HG03571 (cell line): ENCODE measurements at regions not wholly inside any gene's neighbourhood (a gene's known extent, or its start where the extent isn't known, plus 50 kb on each side); places are given as distances from the start of the nearest gene placed in this dataset.

Experiments used
- ATAC-seq: cut with Tn5 transposase; IDR thresholded peaks from one replicate; pipeline ENCODE4 v1.9.1; 2021; ENCODE audit not compliant: unreplicated experiment

DNA sequence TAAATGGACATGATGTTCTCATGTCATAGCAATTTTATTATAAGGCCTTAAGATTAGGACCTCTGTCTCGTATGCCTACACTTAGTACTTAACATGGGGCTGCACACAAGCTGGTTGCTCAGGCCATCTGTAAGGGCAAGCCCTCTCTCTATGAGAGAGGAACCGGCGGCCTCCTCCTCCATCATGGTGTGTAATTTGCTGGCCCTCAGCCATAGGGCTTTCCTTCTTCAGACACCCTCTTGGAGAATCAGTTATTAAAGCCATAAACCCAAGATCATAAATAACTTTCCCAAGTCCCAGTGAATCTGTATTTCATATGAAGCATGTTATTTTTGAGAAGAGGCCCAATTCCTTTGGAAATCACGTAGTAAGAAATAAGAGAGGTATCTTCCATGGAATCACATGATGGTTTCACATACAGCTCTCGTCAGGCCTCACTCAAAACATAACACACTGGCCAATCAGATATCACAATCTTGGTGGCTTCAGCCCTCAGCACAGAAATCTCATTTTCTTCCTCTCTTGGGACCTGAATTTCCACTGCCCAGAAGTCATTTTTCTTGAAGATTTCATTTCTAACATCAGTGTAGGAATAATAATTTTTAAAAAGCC lies 92.6 kb downstream of the RDH14 start:
- ATAC-seq = no peak

DNA sequence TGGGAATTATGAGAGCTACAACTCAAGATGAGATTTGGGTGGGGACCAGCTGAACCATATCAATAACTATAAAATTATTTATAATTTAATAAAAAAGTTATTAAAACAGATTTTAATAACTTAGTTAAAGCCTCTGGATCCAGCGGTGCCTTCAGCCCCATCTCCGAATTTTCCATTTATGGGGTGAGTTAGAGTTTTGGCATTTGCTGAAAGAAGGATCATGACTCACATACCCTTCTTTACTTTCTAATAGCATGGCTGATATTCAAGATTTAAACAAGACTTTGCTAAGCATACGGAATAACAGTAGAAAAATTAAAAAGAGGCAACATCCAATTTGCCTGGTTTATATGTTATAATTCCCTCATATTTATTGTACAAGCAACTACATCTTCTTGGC lies 94.5 kb downstream of the RDH14 start:
- ATAC-seq = no peak

- ATAC-seq = no peak
Observed at GRCh38 chr2:18464913-18465312, 95.5 kb downstream of the RDH14 start.

- ATAC-seq = no peak
Observed at GRCh38 chr2:18456026-18456425, 104.4 kb downstream of the RDH14 start.

- no peak for ATAC-seq
Observed at GRCh38 chr2:18455236-18455862, 105.1 kb downstream of the RDH14 start.

DNA sequence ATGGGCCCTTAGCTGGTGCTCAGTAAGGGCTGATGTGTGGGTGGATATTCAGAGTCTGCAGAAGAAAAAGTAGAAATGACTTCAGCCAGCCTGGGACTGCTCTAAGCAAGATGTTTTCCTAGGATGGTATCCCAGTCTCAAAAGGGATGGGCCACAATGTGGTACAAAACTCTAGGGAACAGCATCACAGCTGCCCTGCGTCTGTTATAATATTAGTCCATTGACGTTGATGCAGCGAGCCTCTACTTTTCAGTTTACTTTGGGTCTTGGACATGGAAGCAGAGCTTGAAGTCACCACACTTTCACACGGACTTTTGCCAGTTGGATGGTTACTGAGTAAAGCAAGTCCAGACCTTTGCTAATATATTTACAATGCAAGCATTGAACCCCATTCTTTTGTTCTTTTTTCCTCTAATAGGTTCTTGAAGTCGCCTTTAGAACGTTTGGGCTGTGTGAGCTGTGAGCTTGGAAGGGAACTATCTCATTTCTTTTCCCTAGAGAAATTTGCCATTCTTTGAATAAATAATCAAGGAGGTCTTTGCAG lies 105.7 kb downstream of the RDH14 start:
- no peak for ATAC-seq

GRCh38 chr2:18446715-18447114 lies 113.7 kb downstream of the RDH14 start:
- ATAC-seq = no peak

DNA sequence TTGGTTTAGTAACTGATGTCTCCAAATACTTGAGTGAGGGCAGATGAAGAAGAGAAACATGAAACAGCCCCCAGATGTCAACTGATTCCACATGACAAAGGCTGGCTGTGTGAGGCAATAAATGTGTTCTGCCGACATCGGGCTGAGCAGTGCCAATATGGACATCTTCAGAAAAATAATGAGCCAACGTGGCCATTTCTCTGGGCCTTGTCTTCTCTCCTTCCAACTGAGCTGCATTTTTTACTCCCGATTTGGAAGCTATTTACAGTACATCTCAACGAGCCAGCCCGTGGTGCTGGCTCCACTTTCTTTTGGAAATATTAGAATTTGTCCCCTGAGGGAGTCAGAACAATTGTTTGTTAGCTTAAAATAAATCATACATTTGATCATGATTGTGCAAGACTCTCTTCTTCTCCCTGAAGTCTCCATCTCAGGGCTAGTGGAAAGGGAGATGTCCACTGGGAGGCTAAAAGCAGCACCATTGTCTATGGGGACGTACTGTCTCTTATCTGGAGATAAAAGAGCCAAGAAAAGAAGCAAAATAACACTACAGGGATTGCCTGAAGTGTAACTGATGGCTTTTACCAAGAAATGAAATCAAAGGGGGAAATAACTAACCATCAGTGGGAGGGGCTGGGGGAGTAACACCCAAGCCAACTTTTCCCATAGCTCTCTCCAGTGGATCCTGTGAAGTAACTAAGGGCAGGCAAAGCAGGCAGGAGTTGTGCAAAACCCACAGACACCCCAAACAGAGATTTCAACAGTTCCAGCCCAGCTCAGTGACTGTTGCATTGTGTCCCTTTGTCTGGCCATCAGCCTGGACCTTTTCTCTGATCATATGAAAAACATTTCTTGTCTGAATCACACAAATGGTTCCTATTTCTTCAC lies 114.8 kb downstream of the RDH14 start:
- no peak for ATAC-seq

DNA sequence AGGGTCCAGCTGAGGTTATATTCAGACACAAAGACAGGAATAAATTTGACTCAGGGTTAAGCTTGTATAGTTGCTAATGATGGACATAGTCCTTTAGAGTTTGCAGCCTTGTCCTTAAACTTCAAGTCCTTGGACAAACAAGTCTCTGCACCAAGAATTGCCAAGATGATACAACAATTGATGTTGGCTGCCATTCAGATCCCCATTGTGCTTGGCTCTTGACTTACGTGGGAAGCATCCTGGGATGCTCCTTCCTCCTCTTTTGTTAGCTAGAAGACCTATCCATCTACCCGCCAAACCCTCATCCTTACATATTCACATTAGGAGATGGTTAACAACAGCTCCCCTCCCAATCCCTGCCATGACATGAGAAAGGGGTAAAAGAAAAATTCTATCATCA lies 115.6 kb downstream of the RDH14 start:
- ATAC-seq = no peak

GRCh38 chr2:18441583-18441982 lies 118.9 kb downstream of the RDH14 start:
- ATAC-seq = no peak

DNA sequence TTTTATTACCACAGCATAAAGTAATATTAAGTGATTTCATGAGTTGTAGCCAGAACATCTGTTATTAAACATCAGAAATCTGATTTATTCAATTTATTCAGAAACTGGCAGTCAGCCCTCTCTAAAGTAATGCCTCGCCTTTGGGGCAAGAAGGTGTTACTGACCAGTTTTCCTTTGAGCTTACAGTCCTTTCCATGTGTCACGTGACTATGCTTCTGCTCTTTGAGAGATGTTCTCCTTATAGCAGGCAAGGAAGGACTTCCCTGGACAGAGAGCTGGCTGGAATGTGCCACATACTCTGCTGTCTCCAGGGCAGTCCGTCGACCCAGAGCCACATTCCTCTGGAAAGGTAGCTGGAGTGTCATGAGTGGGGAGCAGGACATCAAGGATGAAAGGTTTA lies 119.7 kb downstream of the RDH14 start:
- no peak for ATAC-seq

- ATAC-seq = no peak
Observed at GRCh38 chr2:18440141-18440661, 120.3 kb downstream of the RDH14 start.

DNA sequence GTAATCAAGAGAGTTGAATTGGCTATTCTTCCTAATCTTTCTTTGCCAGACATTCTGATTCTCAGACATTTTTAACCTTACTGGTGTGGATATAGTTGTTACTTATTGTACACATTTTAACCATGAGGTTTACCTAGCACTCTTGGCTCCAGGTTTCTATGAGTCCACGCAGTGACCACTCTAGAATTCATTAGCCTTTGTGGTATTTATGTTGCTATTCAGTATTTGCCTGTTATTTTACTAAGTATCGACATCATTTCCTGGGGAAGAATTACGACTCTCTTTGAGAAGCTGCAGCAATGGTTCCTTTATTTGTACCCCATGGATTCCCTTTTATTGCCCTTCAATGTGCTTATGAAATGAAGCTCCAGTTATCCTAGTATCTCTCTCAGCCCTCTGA lies 120.7 kb downstream of the RDH14 start:
- ATAC-seq = no peak

DNA sequence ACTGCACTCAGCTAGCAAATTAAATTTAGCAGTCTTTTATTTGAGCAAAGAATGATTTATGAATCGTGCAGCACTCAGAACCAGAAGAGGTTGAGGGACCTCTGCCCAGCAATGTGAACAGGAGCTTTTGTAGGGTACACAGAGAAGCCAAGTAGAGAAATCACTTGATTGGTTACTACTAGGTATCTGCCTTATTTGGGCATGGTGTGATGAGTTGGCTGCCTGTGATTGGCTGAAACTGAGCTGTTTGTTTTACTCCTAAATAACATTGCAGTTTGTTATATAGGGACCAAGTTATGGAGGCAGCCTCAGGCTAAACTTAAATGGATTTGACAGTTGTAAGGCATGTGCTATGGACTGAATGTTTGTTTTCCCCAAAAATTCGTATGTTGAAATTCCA lies 122.5 kb downstream of the RDH14 start:
- ATAC-seq = no peak

- ATAC-seq = no peak
Observed at GRCh38 chr2:18436503-18437005, 123.9 kb downstream of the RDH14 start.

GRCh38 chr2:18435426-18436037 lies 124.9 kb downstream of the RDH14 start:
- no peak for ATAC-seq

- no peak for ATAC-seq
Observed at GRCh38 chr2:18433872-18434271, 126.6 kb downstream of the RDH14 start.

GRCh38 chr2:18432999-18433398 lies 127.5 kb downstream of the RDH14 start:
- ATAC-seq = no peak

- no peak for ATAC-seq
Observed at GRCh38 chr2:18430996-18431748, 129.3 kb downstream of the RDH14 start.

DNA sequence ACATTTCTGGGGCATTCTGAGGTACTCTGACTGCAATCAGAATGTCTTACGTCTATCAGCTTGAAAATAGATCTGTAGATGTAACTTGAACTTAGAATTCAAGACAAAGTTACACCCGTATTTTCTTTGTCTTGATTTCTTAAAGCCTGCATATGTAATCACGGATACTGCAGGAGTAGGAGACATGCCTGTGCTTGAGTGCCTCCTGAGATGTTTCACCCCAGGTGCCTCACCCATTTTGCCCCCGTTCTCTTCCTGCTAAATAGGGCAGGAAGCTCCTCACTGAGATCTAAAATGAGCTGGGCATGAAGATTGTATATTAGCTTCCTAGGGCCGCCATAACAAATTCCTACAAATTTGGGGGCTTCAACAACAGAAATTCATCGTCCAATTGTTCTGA lies 131.9 kb downstream of the RDH14 start:
- no peak for ATAC-seq
